Sciatic nerve (tissue), 2 donors: ENCODE measurements at regions not wholly inside any gene's neighbourhood (a gene's known extent, or its start where the extent isn't known, plus 50 kb on each side); places are given as distances from the start of the nearest gene placed in this dataset.
A peak's percentile ranks its signal among the peaks of the same experiment; 100 is the strongest.
"Not testable (repeated sequence)": the region's sequence is repeated elsewhere in the genome, so short reads cannot be mapped to it uniquely, and the experiment has no call there.

Experiments
- ATAC-seq: fragments of 200-7000 bp; cut with Tn5 transposase; one replicate; pipeline ENCODE4 v1.9.1; 2020; ENCODE audit warnings: mild to moderate bottlenecking, moderate library complexity
- DNase-seq: peaks from one replicate; pipeline ENCODE4 v3.0.0-alpha.2; 2020; ENCODE audit warnings: low spot score
- intact Hi-C: fragments of 100-400 bp; cut with DNase I; formaldehyde crosslinking; loops from one replicate; pipeline ENCODE4 v1.14.2; 2022
- donor health status: DM: no; HTN: no; CAD: no.
- donor health status: DM: no; HTN: no; CAD: no.

DNA sequence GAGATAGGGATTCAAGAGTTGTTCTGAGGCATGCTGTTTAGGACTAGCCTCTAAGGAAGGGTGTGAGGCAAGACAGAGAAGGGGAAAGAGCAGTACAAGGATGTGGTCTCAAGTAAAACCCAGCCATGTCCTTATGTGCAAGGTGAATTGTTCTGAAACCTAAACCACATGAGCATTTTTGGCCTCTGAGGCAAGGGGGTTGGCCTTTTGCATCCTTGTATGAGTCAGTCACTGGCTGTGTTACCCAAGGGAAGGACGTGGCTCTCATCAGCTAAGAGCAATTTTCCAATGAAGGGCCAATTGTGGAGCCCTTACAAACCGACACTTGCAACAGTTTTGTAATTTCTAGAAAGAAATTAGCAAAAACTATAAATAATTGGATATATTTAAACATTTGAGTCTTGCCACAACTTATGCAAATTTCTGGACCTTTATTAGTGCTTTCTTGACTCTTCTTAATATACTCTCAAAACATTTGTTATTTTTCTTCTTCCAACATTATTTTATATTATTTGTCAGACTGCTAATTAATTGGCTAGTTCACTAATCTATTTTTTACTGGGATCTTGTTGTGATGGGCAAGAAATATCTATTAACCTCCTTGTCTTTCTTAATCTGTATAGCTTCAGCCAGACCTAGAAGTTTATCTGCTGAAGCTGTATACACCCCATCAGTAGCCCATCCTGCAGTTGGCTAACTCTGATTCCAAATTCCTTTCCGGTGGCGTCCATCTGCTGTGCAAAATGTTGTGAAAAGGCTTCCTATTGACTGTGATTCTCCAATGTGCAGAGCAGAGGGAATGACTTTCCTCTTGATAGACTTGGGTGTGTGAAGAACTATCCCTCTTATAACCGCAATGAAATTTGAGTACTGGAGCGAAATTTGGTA, 97.7 kb upstream of the P2RY1 start:
- intact Hi-C loops: no loop called here
- ATAC-seq (peak; percentile 88), DNase-seq (no peak)

DNA sequence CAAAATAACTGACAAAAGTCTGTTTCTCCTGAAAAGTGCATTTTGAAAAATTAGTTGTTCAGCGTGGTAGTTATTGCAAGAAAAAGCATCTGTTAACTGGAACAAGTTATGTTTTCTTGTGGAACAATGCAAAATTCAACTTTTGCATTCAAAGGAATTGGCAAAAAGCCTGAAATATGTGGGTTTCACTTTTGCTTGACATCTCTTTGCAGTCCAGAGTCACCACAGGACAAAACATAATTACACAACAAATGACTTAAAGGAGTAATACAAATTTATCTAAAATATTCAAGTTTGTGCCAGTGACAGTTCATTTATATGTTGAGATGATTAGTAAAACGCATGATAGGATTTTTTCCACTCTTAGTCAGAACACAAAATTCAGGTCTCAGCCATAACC, 96.3 kb upstream of the P2RY1 start:
- intact Hi-C loops: no loop called here
- ATAC-seq: peak; percentile 55
- DNase-seq: no peak

DNA sequence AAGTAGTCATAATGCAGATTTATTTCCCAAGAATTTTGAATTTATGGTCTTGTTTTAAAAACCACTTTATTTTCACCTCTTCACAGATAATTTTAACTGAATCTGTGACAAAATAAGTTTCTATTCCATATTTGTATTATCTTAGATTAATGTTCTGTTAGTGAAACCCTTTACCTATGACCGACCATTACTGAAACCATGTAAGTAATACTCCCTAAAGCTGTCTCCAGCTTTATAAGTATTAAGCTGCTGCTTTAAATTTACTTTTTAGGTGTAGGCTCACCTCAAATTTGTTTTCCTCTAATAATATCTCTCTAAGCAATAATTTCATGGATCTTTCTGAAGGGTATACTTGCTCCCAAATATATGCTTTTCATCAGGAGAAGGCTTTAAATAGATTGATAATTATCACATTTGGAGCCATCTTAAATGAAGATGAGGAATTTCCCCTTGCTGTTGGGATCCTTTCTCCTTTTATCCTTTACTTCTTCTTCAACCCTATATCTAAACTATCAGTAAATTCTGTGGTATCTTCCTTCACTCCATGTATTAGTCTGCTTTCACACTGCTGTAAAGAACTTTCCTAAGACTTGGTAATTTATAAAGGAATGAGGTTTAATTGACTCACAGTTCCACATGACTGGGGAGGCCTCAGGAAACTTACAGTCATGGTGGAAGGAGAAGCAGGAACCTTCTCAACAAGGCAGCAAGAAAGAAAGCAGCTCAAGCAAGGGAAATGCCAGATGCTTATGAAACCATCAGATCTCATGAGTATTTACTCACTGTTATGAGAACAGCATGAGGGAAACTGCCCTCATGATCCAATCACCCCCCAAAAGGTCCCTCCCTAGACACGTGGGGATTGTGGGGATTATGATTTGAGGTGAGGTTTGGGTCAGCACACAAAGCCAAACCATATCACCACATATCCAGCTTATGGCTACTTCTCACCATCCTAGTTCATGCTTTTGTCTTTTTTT, 92.3 kb upstream of the P2RY1 start:
- intact Hi-C loops: no loop called here
- ATAC-seq: peak; percentile 56
- DNase-seq: no peak

DNA sequence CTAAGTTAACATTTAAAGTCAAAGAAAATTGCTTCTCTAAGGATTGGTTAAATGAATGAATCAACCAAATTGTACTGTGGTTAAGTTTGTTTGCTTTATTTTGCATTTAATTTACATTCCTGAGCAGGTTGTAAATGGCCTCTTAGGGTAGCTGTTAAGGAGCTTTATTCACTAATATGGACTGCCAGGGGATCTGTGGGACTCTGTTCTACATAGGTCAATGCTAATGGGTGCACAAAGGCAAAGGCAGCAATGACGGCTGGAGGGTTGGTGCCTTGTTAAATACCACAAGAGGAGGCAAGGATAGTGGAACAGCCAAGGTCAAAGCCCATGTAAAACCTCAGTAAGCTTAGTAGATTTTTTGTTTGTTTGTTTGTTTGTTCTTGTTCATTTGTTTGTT, 89.3 kb upstream of the P2RY1 start:
- DNase-seq (no peak), ATAC-seq (no peak)
- intact Hi-C loops: no loop called here

DNA sequence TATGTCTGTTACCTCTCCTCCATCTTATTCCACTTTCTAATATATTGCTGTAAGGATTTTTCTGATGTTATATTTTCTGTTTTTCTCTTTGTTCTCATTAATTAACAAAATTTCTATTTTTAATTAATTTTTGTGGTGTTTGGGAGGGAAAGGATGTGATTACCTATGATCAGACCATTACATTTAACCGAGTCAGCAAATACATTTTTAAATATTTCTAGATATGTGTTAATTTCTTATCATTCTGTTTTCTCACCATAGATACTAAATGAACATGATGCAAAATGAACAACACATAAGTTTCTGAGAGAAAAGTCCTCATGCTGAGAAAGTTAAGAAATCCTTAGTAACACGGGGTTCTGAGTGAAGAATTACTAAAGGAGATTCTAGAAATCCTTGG, 80.6 kb upstream of the P2RY1 start:
- ATAC-seq (no peak), DNase-seq (no peak)
- intact Hi-C loops: no loop called here

DNA sequence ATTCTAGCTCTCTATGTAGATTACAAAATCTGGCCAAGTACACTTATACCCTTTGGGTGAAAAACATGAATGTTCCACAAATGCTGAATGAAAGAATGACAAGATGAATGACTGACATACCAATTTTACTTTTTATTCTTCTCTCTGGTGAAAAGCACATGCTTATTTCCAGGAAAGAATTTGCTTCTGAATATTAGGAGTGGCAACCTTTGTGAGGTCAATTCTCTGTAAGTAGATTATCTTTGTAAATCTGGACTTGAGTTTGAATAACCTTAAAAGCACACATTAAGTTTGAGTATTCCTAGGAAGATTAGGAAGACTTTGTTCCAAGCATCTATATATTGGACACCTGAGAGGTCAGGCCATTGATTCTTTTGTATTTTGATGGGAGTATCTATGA, 78.1 kb upstream of the P2RY1 start:
- ATAC-seq (no peak), DNase-seq (no peak)
- intact Hi-C loops: no loop called here

DNA sequence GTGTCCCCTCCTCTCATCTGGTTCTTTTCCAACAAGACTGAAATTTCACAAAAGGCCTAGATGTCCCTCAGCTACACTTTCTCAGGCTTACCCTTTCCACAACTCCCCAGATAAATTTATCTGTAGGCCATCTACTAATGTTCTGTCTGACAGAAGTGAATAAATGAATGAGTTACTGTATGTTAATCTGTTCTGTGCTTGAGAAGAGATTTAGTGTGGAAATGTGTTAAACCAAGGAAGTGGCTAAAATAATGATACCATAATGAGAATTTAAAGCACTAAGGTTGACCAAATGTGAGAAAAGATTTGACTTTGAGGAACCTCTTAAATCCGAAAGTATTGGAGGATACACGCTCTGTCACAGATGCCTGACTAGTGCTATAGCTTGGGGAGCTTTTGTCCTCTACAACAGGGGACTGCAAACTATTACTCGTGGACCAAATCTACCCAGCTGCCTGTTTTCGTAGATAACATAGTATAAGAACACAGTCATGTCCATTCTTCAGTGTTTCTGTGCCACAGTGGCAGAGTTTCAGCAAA, 74.8 kb upstream of the P2RY1 start:
- DNase-seq (no peak), ATAC-seq (no peak)
- intact Hi-C loops: no loop called here

DNA sequence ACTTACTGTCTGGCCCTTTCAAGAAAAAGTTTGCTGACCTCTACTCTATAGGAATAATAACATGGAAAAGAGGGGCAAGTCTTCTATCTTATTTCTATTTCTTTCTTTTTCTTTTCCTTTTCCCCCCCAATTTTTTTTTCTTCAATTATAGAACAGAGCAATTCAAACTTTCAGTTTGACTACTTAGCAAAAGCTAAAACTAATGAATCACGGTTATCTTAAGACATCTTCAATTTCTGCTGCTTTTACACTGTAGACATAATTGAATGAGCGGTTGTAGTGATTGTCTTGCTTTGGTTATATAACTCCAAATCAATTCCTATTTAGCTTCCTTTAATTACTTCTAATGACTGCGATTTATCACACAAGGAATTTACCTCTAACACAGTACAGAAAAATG, 74.3 kb upstream of the P2RY1 start:
- intact Hi-C loops: no loop called here
- DNase-seq (no peak), ATAC-seq (no peak)

DNA sequence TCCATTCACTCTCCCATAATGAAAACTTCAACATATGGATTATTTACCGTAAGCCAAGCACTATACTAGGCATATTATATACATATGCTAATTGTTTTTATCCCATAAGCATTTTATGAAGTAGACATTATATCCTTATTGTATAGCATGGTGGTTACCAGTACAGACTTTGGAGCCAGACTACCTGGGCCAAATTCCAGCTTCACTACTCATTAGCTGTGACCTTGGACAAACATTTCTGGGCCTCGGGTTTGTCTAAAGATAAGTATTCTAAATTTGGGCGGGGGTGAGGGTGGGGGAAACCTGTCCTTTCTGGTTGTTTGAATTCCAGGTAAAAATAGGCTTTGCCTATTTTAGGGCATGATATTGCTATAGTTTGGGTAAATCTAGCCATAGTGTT, 66.5 kb upstream of the P2RY1 start:
- ATAC-seq: no peak
- no peak for DNase-seq
- intact Hi-C loops: no loop called here

DNA sequence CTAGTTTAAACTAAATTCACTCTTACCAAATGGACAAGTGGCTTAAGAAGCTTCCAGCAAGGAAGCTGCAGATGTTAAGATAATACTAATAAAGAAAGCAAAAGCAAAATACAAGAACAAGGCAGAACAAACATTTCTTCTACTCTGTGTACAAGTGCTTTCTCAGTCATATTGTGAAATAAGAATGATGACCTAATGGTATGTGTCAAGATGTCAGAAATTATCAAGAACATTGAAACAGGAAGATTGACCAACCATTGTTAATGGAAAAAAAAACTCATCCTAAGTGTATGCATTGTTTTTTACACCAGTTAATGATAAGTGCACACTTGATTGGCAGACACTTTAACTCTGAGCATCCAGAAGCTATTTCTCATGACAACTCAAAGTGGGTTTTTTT, 65.4 kb upstream of the P2RY1 start:
- ATAC-seq: no peak
- intact Hi-C loops: no loop called here
- DNase-seq: no peak

DNA sequence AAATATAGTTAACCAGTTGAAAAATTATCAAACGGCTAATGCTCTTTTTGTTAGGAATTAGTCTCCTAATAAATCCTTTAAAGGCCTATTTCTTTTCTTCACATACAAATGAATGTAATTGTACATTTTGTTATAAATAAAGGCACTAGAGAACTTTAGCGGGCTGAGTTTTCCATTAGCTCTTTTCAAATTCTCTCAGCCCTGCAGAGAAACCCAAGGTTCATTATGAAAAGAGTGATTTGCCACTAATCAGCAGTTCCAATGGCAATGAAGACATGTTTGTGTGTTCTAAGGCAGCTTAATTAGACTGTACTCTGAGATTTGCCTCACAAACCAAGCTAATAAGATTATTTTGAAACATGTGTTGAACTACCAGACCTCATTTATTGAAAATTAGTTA, 64.6 kb upstream of the P2RY1 start:
- DNase-seq (no peak), ATAC-seq (no peak)
- intact Hi-C loops: no loop called here

DNA sequence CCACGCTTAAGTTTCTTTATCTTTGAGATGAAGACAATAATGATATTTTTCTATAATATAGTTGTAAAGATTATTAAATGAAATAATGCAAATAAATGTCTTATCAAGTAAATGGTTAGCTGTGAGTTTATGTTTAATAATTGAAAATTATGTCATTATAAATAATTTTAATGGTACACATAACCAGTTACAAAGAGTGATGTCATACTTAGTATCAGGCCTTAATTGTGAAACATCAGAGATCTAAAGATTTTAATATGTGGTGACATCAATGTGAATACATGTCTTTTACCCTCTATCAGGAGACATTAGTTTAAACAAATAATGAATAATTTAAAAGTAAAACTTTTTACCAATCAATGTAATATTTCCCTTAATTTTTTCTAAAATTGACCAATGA, 63.8 kb upstream of the P2RY1 start:
- DNase-seq (no peak), ATAC-seq (no peak)
- intact Hi-C loops: no loop called here

DNA sequence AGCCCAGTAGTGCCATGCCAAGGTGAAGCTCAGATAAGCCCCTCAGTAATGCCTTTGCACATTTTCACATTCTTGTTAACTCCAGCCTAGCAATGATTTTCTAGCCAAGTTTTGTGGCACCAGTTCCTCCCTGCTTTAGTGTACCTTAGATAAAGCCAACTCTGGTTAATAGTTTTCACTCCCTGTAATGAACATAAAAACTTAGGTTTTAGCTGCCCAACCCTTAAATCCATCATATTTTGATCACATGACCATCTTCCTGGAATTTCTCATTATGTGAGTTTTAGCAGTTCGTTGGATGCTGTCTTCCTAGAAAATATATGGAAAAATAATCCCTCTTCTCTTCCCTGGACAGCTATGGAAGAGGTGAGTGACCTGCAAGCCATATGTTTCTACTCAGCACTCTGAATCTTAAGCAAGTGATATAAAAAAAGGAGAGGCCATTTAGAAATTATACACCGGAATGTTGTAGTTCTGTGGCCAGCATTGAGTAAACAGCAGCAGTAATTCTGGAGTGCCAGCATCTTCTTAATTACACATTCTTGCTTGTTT, 62.2 kb upstream of the P2RY1 start:
- ATAC-seq (no peak), DNase-seq (no peak)
- intact Hi-C loops: no loop called here

DNA sequence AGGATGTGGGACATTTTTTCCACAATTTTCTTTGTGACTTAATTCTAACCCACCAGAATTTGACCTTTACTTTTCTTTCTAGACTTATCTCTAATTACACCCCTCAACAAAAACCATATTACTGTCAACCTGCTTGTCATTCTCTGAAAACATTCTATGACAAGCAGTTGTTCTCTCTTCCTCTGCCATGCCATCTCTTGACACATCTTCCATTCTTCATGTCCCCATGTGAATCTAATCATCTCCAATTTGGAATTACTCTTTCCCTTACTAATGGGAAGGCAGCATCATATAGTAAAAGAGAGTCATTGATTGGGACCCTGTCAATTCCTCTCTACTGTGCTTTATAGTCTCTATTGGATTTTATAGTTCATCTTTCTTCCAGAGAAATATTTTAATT, 61.3 kb upstream of the P2RY1 start:
- no peak for ATAC-seq
- no peak for DNase-seq
- intact Hi-C loops: no loop called here

DNA sequence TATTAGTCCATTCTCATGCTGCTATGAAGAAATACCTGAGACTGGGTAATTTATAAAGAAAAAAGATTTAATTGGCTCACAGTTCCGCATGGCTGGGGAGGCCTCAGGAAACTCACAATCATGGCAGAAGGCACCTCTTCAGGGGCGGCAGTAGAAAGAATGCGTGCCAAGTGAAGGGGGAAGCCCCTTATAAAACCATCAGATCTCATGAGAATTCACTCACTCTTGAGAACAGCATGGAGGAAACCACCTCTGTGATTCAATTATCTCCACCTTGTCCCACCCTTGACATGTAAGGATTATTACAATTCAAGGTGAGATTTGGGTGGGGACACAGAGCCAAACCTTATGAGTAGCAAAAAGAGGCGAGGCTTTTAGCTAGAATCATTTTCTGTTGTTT, 60.7 kb upstream of the P2RY1 start:
- DNase-seq, intact Hi-C loops, ATAC-seq: not testable (repeated sequence)

DNA sequence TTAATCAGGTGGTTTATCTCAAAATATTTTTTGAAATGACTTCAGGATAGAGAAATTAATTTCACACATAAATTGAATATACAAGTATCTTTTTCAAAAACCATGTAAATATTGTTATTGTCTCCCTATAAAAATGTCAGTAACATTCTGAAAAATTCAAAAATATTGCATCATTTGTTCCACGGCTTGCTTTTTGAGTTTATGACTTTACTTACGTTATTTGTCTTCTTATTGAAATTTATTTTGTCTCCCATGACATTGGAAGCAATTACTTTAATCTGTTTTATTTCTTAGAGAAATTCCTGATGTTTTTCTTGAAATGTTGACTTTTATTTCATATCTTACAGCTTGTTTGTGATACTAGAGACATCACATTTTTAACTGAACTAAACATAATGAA, 56.9 kb upstream of the P2RY1 start:
- intact Hi-C loops: no loop called here
- no peak for ATAC-seq
- no peak for DNase-seq

DNA sequence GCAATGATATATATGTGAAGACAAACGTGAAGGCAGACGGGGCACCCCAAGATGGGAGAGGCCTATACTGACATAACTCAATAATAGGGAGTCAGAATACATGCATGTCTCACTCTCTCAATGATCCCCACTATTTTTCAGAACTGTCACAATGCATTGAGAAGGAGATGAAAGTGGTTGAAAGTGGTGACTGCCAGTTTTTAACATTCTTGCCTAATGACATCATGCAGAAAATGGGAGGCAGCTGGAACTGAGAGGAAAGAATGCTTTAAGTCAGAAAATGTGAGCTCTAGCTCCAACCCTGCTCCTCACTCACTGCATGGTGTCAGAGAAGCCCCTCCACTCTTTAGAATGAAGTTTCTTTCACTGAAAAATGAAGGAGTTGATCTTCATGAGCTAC, 55.3 kb upstream of the P2RY1 start:
- peak; percentile 49 for ATAC-seq
- DNase-seq: no peak
- intact Hi-C loops: no loop called here

DNA sequence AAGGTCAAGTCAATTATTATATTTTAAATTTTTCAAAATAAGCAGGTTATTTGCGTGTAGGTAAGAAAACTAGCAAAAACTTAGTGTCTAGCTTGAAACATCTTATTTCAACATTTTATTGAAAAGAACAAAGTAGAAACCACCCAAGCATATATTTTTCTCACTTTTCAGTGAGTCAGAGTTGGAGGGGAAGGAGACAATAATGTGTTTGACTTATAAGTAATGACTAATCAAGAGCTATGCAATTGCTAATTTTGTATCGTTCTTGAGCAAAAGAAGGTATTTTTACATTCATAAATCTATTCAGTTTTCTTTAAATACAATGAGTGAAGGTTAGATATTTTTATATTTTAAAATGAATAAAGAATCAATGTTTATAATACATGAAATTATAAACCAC, 54.4 kb upstream of the P2RY1 start:
- no peak for ATAC-seq
- intact Hi-C loops: no loop called here
- no peak for DNase-seq

DNA sequence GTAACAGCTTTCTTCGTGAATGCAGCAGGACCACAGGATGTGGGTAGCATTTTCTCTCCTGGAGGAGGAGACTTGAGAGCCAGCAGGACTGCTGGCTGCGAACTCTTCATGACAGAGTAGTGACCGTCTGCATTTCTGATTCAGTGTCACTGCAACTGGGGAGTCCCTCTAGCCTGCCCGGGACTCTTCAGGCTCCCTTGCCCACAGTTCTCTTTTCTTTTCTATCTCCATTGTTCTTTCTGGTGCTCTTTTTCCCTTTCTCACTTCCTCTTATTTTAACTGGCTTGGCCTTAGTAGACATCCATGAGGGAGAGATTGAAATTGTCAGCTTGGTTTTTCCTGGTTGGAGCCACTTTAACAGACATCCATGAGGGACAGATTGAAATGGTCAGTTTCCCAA, 49.9 kb upstream of the P2RY1 start:
- DNase-seq (no peak), ATAC-seq (no peak)
- intact Hi-C loops: no loop called here
